Retinal pigment epithelial cell (primary cell): ENCODE measurements at regions not wholly inside any gene's neighbourhood (a gene's known extent, or its start where the extent isn't known, plus 50 kb on each side); places are given as distances from the start of the nearest gene placed in this dataset.

Experiments used
- DNase-seq: peaks from one replicate; pipeline ENCODE4 v3.0.0-alpha.2; 2010; ENCODE audit warnings: low read depth
- H3K4me3 ChIP-seq: 2 replicates; pipeline ENCODE4 v1.5.1; 2011; ENCODE audit warnings: mild to moderate bottlenecking, low read length, control low read depth, moderate library complexity
- TF ChIP-seq, protein P1 (sequence below): conservative IDR thresholded peaks from 2 replicates; pipeline ENCODE4 v1.5.1; 2011; ENCODE audit warnings: low read depth, low read length, control low read depth, inconsistent platforms

DNA sequence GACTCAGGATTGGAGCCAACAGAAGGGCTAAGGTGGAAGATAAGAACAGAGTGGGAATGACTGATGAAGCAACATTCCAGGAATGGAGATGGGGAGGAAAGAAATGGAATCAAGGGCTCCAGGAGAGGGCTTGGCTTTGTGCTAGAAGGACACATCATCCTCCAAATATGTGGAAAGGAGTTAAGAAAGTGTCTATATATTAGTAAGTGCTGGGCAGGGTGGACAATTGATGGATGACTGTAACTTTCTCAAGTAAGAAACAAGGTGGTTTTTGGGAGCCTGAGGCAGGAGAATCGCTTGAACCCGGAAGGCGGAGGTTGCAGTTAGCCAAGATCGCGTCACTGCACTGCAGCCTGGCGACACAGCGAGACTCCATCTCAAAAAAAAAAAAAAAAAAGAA, 71.6 kb upstream of the NFKB1 start:
- TF ChIP-seq, protein P1, sequence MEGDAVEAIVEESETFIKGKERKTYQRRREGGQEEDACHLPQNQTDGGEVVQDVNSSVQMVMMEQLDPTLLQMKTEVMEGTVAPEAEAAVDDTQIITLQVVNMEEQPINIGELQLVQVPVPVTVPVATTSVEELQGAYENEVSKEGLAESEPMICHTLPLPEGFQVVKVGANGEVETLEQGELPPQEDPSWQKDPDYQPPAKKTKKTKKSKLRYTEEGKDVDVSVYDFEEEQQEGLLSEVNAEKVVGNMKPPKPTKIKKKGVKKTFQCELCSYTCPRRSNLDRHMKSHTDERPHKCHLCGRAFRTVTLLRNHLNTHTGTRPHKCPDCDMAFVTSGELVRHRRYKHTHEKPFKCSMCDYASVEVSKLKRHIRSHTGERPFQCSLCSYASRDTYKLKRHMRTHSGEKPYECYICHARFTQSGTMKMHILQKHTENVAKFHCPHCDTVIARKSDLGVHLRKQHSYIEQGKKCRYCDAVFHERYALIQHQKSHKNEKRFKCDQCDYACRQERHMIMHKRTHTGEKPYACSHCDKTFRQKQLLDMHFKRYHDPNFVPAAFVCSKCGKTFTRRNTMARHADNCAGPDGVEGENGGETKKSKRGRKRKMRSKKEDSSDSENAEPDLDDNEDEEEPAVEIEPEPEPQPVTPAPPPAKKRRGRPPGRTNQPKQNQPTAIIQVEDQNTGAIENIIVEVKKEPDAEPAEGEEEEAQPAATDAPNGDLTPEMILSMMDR: no peak
- DNase-seq: no peak
- H3K4me3 ChIP-seq: no peak overlapping the region

DNA sequence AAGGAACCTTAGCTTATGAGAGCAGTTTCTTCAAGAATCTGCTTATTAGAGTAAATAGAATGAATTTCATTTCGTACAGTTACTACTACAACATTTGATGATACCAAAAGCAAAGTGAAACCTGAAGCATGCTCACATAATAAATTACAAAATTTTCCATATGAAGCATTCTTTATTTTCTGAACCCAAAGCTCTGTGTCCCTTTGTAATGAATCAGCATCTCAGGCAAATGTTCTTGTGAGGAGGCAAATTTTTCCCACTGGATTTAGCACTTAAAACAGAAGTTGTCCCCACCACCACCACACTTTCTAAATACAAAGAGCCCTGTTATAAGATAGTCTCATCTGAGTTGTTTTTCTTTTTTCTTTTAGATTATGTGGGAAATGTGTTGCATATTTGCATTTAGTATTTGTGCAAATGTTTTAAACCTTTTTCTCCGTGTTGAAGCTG, 70.7 kb upstream of the NFKB1 start:
- H3K4me3 ChIP-seq: peak overlapping the region; percentile 66
- TF ChIP-seq, protein P1: no peak
- DNase-seq: no peak

DNA sequence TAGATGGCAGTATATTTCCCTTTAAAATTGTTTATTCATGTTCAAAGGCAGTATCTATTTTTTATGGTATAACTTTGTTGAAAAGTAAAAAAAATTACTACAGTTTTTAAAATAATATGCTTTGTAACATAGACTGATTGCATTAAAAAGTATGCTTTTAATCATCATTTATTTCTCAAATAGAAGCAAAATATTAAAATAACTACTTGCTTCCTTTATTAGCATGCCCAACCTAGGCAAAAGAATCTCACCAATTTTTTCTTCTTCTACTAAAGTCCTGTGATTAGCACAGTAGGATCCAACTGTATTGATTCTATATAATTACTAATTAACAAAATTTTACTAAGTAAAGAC, 69.6 kb upstream of the NFKB1 start:
- TF ChIP-seq, protein P1: no peak
- no peak for DNase-seq
- peak overlapping the region; percentile 66 for H3K4me3 ChIP-seq

DNA sequence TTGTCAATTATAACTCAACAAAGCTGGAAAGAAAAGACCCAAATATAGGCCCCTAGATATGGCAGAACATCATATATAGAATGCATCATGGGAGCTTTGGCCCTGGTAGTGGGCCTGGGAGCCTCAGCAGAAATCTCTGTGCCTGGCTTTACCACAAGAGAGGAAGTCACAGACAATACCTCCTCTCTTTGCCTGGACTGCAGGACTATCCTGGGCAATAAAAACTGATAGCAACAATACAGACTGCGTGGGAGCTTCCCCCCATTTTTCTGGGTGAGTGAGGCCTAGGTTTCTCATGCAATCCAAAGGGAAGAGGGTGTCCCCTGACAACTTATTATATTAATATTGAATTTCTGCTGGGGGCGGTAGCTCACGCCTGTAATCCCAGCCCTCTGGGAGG, 64.0 kb upstream of the NFKB1 start:
- TF ChIP-seq, protein P1: no peak
- DNase-seq: no peak
- H3K4me3 ChIP-seq: no peak overlapping the region

DNA sequence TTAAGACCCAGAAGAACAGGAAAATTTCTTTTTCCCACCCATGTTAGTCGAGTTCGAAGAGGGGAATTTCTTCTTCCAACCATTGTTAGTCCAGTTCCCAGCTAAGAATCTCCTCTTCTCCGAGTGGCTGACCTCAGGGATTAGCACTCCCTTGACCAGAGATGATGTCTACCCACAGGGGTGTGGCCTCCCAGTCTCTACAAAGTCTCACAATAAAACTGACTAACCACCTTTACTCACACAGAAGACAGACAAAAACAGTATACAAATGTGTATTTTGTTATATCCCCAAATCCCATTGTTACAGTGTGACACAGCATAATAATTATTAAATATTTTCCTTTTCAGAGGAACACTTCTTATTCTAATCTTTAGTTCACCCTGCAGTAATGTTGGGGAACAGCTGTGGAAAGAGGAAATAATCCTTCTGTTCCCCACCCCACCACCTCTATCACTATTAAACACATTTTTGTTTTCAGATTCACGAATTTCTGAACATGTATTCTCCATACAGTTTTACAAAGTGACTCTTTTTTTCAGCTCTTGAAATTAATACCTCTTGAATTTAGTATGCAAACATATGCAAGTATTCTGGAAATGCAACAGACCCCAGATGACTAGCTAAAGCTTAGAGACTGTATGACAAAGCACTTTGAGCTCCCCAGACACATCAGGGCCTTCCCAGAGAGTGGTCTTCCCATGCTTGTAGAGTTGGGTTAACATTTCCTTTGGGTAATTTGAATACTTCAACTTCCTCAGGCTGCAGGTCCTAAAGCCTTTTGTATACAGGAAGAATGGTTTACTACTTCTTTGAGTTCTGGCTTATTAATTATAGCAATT, 62.5 kb upstream of the NFKB1 start:
- no peak for DNase-seq
- TF ChIP-seq, protein P1: no peak
- H3K4me3 ChIP-seq: no peak overlapping the region

DNA sequence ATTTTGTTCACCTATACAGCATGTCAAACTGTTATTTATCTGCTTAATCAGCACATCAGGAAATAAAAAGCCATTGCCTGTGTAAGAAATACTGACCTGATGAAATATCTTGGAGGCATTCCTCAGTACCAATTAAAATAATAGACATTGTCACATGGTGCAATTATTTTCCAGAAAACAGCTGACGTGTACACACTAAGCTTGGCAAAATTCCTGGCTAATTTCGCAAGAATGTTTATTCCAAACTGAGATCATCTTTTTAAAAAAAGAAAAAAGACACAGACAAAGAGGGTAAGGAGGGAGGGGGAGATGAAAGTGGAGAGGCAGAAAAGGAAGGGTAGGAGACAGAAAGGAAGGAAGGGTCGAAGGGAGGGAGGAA, 61.9 kb upstream of the NFKB1 start:
- TF ChIP-seq, protein P1: no peak
- H3K4me3 ChIP-seq: no peak overlapping the region
- peak; percentile 93 for DNase-seq

DNA sequence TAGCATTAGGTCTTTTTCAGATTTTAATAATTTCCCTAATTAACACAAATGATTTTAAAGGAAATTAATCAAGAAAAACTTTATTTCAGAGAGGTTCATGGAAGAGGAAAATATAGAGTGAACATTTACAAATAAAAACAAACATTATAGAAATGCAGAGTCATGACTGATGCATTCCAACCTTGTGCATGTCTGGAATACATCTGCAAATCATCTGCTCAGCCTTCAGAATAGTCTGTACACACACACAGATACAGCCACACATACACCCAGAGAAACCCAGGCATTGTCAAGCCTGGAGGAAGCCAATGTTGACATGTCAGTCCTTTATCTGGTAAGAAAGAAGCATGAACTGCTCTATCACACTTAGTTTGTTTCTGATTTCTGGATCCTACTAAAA, 61.3 kb upstream of the NFKB1 start:
- DNase-seq: no peak
- no peak overlapping the region for H3K4me3 ChIP-seq
- TF ChIP-seq, protein P1: no peak
